ENCODE measurements at regions not wholly inside any gene's neighbourhood (a gene's known extent, or its start where the extent isn't known, plus 50 kb on each side); places are given as distances from the start of the nearest gene placed in this dataset.

DNA sequence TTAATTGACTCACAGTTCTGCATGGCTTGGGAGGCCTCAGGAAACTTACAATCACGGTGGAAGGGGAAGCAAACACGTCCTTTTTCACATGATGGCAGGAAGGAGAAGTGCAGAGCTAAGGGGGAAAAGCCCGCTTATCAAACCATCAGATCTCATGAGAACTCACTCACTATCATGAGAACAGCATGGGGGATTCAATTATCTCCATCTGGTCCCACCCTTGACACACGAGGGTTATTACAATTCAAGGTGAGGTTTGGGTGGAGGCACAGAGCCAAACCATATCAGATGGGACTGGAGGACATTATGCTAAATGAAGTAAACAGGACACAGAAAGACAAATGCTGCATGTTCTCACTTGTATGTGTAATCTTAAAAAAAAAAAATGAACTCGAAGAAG lies 141.4 kb upstream of the HABP2 start:
- TF ChIP-seq TCF7L2 (IDR thresholded peaks at IDR 0.05; ENCODE audit: low read depth, low read length) (no peak), POLR2AphosphoS5 (IDR thresholded peaks at IDR 0.05; ENCODE audit: low read depth, low read length) (no peak), SIN3A (IDR thresholded peaks at IDR 0.05; ENCODE audit: borderline replicate concordance, insufficient read depth, low read depth, low read length) (no peak)
- TF ChIP-seq, protein P1, sequence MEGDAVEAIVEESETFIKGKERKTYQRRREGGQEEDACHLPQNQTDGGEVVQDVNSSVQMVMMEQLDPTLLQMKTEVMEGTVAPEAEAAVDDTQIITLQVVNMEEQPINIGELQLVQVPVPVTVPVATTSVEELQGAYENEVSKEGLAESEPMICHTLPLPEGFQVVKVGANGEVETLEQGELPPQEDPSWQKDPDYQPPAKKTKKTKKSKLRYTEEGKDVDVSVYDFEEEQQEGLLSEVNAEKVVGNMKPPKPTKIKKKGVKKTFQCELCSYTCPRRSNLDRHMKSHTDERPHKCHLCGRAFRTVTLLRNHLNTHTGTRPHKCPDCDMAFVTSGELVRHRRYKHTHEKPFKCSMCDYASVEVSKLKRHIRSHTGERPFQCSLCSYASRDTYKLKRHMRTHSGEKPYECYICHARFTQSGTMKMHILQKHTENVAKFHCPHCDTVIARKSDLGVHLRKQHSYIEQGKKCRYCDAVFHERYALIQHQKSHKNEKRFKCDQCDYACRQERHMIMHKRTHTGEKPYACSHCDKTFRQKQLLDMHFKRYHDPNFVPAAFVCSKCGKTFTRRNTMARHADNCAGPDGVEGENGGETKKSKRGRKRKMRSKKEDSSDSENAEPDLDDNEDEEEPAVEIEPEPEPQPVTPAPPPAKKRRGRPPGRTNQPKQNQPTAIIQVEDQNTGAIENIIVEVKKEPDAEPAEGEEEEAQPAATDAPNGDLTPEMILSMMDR (IDR thresholded peaks at IDR 0.05), result no peak
- TF ChIP-seq, protein P2, sequence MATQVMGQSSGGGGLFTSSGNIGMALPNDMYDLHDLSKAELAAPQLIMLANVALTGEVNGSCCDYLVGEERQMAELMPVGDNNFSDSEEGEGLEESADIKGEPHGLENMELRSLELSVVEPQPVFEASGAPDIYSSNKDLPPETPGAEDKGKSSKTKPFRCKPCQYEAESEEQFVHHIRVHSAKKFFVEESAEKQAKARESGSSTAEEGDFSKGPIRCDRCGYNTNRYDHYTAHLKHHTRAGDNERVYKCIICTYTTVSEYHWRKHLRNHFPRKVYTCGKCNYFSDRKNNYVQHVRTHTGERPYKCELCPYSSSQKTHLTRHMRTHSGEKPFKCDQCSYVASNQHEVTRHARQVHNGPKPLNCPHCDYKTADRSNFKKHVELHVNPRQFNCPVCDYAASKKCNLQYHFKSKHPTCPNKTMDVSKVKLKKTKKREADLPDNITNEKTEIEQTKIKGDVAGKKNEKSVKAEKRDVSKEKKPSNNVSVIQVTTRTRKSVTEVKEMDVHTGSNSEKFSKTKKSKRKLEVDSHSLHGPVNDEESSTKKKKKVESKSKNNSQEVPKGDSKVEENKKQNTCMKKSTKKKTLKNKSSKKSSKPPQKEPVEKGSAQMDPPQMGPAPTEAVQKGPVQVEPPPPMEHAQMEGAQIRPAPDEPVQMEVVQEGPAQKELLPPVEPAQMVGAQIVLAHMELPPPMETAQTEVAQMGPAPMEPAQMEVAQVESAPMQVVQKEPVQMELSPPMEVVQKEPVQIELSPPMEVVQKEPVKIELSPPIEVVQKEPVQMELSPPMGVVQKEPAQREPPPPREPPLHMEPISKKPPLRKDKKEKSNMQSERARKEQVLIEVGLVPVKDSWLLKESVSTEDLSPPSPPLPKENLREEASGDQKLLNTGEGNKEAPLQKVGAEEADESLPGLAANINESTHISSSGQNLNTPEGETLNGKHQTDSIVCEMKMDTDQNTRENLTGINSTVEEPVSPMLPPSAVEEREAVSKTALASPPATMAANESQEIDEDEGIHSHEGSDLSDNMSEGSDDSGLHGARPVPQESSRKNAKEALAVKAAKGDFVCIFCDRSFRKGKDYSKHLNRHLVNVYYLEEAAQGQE (IDR thresholded peaks at IDR 0.05; ENCODE audit: insufficient read depth in 1 of 2, low read depth in 2 of 2, low read length in 1 of 2), result no peak
- ChIA-PET CTCF (no interaction called here), POLR2A (no interaction called here)
- in situ Hi-C loops (cut with HindIII; ENCODE audit: low pct_unique_long_range_greater_than_20kb, low sequenced_read_pairs), result no loop called here
- H3K27me3 ChIP-seq (ENCODE audit: control insufficient read depth, insufficient read depth, low read length), result peaks cover 17% of the 10 kb centered on the region
- BruUV-seq (replicated peaks), result no TSS peak
- no peaks in the 10 kb centered on the region for H3K36me3 ChIP-seq (ENCODE audit: control insufficient read depth, insufficient read depth, low read length)
- H3K4me3 ChIP-seq (ENCODE audit: low read depth in 2 of 2, low read length in 2 of 2), result no peak overlapping the region
- ATAC-seq, result no peak
- no peaks in the 10 kb centered on the region for H3K9me3 ChIP-seq (ENCODE audit: control insufficient read depth, insufficient read depth, low read depth, low read length)
- H3K4me1 ChIP-seq (ENCODE audit: control insufficient read depth, insufficient read depth, low read length), result no peaks in the 10 kb centered on the region
- intact Hi-C loops (cut with micrococcal nuclease; ENCODE audit: unreplicated experiment), result no loop called here
- H3K27ac ChIP-seq (ENCODE audit: low read length), result no peak overlapping the region
- DNase-seq (ENCODE audit: low read depth, low spot score), result no peak

DNA sequence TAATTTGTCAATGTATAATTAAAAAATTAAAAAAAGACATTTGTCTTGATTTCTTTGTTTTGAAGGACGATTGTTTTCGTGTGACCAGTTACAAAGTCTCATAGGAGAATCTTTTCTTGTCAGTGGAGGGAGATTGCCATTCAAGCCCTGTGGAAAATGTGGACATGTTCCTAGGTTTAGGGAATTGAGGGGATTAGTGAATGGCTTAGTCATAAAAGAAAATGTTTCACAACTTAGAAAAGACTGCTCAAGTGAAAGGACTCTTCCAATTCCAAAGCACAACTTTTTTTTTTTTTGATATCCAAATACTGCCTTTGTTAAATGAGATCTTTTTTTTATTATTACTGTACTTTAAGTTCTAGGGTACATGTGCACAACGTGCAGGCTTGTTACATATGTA lies 140.7 kb upstream of the HABP2 start:
- POLR2A ChIA-PET, result no interaction called here
- in situ Hi-C loops (cut with HindIII; ENCODE audit: low pct_unique_long_range_greater_than_20kb, low sequenced_read_pairs), result no loop called here
- BruUV-seq (replicated peaks), result no TSS peak

More for the DNA sequence above, 140.7 kb upstream of the HABP2 start:
- Histone ChIP-seq H3K4me3 (ENCODE audit: low read depth in 2 of 2, low read length in 2 of 2) (no peak overlapping the region), H3K27ac (ENCODE audit: low read length) (no peak overlapping the region), H3K9me3 (ENCODE audit: control insufficient read depth, insufficient read depth, low read depth, low read length) (no peaks in the 10 kb centered on the region), H3K27me3 (ENCODE audit: control insufficient read depth, insufficient read depth, low read length) (peaks cover 17% of the 10 kb centered on the region), H3K4me1 (ENCODE audit: control insufficient read depth, insufficient read depth, low read length) (no peaks in the 10 kb centered on the region), H3K36me3 (ENCODE audit: control insufficient read depth, insufficient read depth, low read length) (no peaks in the 10 kb centered on the region)
- TF ChIP-seq, protein P1 (IDR thresholded peaks at IDR 0.05), result no peak
- TF ChIP-seq SIN3A (IDR thresholded peaks at IDR 0.05; ENCODE audit: borderline replicate concordance, insufficient read depth, low read depth, low read length), result no peak
- TF ChIP-seq, protein P2 (IDR thresholded peaks at IDR 0.05; ENCODE audit: insufficient read depth in 1 of 2, low read depth in 2 of 2, low read length in 1 of 2), result no peak
- no peak for TF ChIP-seq TCF7L2 (IDR thresholded peaks at IDR 0.05; ENCODE audit: low read depth, low read length)
- TF ChIP-seq POLR2AphosphoS5 (IDR thresholded peaks at IDR 0.05; ENCODE audit: low read depth, low read length), result no peak
- intact Hi-C loops (cut with micrococcal nuclease; ENCODE audit: unreplicated experiment), result no loop called here
- DNase-seq (ENCODE audit: low read depth, low spot score), result no peak
- CTCF ChIA-PET, result no interaction called here
- ATAC-seq, result no peak
